ENCODE measurements at regions not wholly inside any gene's neighbourhood (a gene's known extent, or its start where the extent isn't known, plus 50 kb on each side); places are given as distances from the start of the nearest gene placed in this dataset.
A peak's percentile ranks its signal among the peaks of the same experiment; 100 is the strongest.
"Not testable (repeated sequence)": the region's sequence is repeated elsewhere in the genome, so short reads cannot be mapped to it uniquely, and the experiment has no call there.

DNA sequence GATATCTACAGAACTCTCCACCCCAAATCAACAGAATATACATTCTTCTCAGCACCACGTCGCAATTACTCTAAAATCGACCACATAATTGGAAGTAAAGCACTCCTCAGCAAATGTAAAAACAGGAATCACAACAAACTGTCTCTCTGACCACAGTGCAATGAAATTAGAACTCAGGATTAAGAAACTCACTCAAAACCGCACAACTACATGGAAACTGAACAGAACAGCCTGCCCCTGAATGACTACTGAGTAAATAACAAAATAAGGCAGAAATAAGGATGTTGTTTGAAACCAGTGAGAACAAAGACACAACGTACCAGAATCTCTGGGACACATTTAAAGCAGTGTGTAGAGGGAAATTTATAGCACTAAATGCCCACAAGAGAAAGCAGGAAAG, 156.3 kb upstream of the SPRY1 start:
- in situ Hi-C loops (cut with MboI; ENCODE audit: low pct_unique_long_range_greater_than_20kb, low sequenced_read_pairs): not testable (repeated sequence)

DNA sequence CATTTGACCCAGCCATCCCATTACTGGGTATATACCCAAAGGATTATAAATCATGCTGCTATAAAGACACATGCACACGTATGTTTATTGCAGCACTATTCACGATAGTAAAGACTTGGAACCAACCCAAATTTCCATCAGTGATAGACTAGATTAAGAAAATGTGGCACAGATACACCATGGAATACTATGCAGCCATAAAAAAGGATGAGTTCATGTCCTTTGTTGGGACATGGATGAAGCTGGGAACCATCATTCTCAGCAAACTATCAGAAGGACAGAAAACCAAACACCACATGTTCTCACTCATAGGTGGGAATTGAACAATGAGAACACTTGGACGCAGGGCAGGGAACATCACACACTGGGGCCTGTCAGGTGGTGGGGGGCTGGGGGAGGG, 153.4 kb upstream of the SPRY1 start:
- in situ Hi-C loops (cut with MboI; ENCODE audit: low pct_unique_long_range_greater_than_20kb, low sequenced_read_pairs): not testable (repeated sequence)

More for the DNA sequence above, 156.3 kb upstream of the SPRY1 start:
- not testable (repeated sequence) for DNase-seq

DNA sequence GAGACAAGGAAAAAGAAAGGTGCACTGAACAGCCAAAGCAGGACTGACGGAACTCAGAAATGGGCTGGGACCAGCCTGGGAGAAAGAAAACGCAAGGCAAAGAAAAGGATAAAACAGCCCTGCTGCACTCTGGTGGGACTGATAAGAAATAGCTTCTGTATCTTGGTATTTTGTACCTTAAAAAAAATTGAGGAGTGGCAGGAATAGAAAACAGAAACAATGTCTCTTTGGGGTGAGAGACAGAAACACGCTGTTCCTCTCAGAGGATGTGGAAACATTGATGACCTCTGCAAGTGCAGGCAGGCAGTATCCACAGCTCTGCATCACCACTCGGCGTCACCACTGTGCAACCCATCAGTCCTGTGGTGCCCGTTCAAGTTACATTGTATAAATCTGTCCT, 152.5 kb upstream of the SPRY1 start:
- in situ Hi-C loops (cut with MboI; ENCODE audit: low pct_unique_long_range_greater_than_20kb, low sequenced_read_pairs): no loop called here
- DNase-seq: no peak

More for the DNA sequence above, 153.4 kb upstream of the SPRY1 start:
- DNase-seq: not testable (repeated sequence)

DNA sequence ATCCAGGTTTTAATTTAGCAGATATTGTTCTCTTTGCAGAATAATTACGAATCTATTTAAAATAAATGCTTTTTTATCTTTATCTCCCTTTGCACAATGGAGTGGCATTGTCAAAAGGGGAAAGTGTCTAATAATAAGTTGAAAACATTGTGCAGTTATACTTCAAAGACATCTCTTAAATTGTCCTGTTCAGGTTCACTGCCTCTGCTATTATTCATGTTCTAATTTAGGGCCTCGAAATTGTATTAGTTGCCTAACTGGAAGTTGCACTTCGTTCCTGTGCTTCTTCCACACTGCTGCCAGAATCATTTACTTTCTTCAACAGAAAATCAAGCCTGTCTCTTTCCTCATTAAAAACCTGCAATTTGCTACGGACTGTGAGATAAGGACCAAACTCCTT, 150.5 kb upstream of the SPRY1 start:
- DNase-seq: no peak
- in situ Hi-C loops (cut with MboI; ENCODE audit: low pct_unique_long_range_greater_than_20kb, low sequenced_read_pairs): no loop called here

DNA sequence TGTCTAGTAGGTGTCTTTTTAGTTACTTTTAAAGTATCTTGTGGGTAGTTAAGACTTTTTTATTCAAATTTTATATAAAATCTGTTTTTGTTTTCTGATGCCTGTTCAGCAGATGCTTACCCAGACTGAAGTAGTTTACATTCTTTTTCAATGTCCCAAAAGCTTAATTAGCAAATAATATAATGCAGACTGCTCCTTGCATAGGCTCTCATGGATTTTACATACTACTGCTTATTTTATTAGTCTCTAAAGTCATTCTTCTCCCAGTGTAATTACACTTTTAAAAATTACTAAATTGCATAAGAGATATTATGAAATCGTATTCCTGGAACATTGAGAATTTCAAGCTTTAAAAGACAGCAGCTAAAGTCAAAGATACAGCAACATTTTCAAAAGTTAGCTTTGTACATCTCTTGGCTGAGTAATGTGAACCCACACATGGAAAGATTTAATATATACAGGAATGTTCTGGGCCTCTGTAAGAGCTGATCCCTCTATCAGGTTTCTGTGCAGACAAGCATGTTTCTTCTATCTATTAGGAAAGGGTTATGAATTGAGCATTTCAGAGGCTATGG, 148.4 kb upstream of the SPRY1 start:
- DNase-seq: no peak
- in situ Hi-C loops (cut with MboI; ENCODE audit: low pct_unique_long_range_greater_than_20kb, low sequenced_read_pairs): no loop called here

DNA sequence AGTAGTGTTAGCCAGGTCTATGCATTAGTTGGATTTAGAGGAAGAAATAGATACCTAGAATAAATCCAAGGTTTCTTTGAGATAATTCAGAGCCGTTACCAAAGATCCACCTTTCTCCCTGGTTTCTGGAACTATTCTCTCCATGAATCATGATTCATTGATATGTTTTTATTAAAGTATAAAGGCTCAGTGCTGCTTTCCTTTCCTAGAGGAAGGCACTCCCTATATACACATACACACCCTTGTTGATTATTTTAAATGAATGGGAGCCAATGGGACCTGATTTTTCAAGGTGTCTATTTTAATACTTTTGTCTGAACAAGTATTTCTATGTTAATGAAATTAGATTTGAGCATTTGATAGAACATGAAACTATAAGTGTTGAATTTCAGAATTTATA, 146.8 kb upstream of the SPRY1 start:
- DNase-seq: no peak
- in situ Hi-C loops (cut with MboI; ENCODE audit: low pct_unique_long_range_greater_than_20kb, low sequenced_read_pairs): no loop called here

DNA sequence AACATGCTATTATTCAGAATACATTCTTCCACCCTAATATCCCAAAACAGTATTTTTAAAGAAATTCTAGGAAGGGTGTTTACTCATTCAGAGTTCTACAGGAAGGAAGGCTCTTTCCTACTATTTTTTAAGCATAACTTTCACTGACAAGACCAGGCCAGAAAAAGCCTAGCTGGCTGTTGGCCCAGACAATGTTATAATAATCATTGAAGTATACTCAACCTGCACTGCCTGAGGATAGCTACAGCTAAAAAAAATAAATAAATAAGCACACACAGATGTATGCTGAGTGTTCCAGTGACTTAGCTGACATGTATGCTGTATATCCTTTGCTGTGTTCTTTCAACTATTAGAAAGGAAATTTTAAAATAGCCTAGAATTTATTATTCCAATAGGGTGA, 145.8 kb upstream of the SPRY1 start:
- DNase-seq: no peak
- in situ Hi-C loops (cut with MboI; ENCODE audit: low pct_unique_long_range_greater_than_20kb, low sequenced_read_pairs): no loop called here

DNA sequence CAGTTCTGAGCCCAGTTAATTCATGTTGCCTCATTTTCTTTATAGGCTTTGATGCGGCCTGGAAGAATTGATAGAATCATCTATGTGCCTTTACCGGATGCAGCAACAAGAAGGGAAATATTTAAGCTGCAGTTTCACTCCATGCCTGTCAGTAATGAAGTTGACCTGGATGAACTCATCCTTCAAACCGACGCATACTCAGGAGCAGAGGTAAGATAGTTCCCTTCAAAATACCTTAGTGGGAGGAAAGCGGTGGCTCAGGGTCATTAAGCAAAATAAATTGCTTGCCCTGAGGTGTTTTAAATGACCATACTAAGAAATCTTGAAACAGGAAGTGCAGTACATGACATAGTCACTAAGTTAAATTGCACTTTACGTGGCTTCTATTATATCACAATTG, 140.6 kb upstream of the SPRY1 start:
- in situ Hi-C loops (cut with MboI; ENCODE audit: low pct_unique_long_range_greater_than_20kb, low sequenced_read_pairs): no loop called here

DNA sequence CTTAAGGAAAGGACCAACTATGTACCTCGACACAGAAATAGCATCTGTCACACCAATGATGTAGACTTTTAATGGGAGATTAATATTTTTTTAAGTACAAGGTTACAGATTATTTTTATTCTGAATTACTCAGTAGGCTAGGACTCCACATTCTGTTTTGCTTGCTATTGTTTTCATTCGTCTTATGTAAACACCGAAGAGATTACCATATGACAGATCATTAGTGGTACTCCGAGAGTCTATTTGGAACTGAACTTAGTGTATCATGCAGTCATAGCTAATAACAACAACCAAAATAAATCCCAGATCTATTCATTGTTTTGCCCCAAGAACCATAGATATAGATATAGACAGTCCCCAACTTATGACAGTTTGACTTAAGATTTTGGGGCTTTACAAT, 139.7 kb upstream of the SPRY1 start:
- DNase-seq: no peak

More for the DNA sequence above, 140.6 kb upstream of the SPRY1 start:
- DNase-seq: no peak

DNA sequence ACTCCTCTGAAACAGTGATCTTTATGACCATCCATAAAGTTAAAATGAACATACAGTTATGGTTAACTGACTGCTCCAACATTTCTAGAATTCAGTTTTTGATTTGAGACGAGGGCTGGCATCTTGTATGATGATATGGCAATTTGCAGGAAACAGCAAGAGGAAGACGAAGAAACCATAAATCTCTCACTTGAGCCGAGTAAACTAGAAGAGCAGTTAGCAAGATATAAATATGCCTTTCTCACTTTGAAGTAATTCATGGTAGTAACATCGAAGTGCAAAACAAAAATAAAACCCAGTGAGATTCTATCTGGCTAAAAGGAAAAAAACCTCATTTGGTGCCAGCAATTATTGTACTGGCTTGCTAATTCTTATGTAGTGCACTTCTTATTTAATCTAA, 139.0 kb upstream of the SPRY1 start:
- in situ Hi-C loops (cut with MboI; ENCODE audit: low pct_unique_long_range_greater_than_20kb, low sequenced_read_pairs): no loop called here

More for the DNA sequence above, 139.7 kb upstream of the SPRY1 start:
- in situ Hi-C loops (cut with MboI; ENCODE audit: low pct_unique_long_range_greater_than_20kb, low sequenced_read_pairs): no loop called here

DNA sequence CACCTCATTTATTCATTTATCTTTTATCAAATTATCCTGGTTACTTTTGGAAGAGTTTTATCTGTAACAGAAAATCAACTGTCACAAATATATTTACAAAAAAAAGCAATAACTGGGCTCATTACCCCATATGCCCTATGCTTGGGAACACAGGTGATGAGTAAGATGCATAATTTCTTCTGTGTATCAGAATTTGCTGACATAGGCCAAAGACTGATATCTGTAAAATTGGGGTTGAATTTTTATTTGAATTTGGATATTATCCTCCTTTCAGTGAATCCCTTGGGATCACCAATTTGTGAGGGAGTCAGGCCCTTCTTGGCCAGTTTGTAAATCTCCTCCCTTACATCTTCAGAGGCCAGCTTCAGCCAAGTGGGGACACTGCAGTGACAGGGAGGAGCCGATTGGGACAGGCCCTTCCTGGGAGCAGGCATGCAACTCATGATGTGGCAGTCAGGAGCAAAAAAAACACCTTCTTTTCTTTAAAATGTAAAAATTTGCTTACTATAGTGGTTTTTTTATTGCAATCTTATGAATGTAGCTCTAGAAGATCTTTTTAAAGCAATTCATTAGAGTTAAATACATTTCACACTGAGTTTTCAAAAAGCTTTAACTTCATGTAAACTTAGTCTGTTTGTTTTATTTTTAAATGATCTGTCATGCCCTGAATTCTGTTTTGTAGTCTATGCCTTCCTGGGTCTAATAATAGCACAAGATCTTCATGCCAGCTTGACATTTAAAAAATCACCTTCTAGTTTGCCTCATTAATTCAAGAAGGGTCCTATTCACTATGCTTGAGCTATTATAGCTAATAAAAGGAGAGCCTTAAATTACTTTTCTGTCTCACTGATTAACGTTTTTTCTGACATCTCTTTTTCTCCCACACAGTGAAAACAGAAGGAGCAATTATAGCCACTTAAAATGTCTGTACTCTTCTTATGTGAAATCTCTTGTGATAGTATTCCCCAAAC, 136.6 kb upstream of the SPRY1 start:
- in situ Hi-C loops (cut with MboI; ENCODE audit: low pct_unique_long_range_greater_than_20kb, low sequenced_read_pairs): no loop called here
- DNase-seq: no peak

More for the DNA sequence above, 139.0 kb upstream of the SPRY1 start:
- DNase-seq: no peak

DNA sequence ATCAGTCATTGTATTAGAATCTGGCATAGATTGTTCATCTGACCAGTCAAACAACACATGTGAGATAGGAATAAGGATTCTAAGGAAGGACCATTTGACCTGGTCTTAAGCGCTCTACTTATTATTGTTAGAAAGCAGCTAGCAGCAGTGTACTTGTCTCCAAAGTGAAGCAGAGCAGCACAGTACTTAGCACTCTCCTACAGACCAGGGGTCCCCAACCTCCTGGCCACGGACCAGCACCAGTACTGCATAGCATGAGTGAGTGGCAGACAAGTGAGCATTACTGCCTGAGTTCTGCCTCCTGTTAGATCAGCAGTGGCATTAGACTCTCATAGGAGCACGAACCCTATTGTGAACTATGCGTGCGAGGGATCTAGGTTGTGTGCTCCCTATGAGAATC, 135.9 kb upstream of the SPRY1 start:
- DNase-seq: no peak
- in situ Hi-C loops (cut with MboI; ENCODE audit: low pct_unique_long_range_greater_than_20kb, low sequenced_read_pairs): no loop called here

DNA sequence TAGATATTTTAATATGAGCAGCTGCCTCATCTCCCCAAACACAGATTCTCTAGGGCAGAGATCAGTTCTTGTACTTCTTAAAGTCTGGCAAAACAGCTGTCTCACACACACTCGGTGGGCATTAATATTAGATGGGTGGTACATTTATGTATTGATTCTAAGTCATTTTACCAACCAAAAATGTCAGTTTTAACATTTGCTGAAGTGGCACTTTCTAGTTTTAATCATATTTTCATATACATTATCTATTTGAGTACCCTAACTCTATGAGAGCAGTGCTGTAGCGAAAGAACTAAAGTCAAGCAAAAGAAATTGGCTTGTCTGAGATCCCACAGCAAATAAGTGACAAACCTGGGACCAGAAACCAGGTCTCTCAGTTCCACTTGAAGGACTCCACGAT, 134.5 kb upstream of the SPRY1 start:
- in situ Hi-C loops (cut with MboI; ENCODE audit: low pct_unique_long_range_greater_than_20kb, low sequenced_read_pairs): no loop called here
- no peak for DNase-seq

DNA sequence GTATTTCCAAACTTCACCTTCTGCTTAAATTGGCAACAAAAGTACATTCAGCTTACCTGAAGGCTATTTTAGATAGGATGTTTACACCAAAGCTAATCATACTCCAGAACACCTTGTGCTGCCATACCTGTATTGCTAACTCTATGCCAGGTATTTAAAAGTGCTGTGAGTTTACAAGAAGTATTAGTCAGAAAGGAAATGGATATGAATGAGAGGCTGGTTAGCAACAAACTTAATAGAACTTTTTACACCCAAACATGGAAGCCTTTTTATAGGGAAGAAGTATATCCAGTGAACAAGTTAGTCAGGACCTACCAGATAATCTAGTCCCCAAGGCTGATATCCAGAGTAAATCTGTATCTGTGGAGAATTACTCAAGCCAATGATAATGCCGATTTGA, 131.2 kb upstream of the SPRY1 start:
- DNase-seq: no peak
- in situ Hi-C loops (cut with MboI; ENCODE audit: low pct_unique_long_range_greater_than_20kb, low sequenced_read_pairs): no loop called here

DNA sequence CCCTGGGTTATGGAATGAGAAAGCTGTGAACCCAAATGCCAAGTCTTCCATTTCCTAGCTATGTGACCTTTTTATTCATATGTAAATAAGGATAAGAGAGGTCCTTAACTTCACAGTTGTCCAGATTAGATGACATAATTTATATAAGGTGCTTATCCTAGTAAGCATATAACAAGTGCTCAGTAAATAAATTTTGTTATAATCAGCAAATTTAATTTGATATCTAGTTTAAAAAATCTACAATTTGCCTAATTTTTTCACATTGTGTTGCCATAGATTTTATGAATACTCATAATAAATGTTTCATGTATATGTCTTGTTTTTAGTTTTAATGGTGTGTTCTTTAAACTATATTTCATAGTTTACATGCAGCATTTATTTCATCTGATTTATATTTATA, 130.4 kb upstream of the SPRY1 start:
- no peak for DNase-seq
- in situ Hi-C loops (cut with MboI; ENCODE audit: low pct_unique_long_range_greater_than_20kb, low sequenced_read_pairs): no loop called here

DNA sequence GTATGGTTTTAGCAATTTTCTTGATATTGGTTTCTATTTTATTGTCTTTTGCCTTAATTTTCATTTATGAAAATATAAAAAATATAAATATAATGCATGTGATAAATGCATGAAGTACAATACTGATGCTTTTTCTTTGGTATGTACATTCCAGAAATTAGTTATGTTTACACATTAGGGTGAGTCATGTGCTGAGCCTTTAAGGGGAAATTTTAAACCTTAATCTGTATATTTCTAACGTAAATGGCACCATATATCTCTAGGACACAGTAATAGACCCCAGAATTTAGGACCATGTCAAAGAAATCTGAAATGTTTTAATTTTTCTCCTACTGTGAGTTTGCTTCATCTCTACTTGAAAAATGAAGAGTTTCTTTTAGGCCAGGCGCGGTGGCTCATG, 117.8 kb upstream of the SPRY1 start:
- no peak for DNase-seq
- in situ Hi-C loops (cut with MboI; ENCODE audit: low pct_unique_long_range_greater_than_20kb, low sequenced_read_pairs): no loop called here

DNA sequence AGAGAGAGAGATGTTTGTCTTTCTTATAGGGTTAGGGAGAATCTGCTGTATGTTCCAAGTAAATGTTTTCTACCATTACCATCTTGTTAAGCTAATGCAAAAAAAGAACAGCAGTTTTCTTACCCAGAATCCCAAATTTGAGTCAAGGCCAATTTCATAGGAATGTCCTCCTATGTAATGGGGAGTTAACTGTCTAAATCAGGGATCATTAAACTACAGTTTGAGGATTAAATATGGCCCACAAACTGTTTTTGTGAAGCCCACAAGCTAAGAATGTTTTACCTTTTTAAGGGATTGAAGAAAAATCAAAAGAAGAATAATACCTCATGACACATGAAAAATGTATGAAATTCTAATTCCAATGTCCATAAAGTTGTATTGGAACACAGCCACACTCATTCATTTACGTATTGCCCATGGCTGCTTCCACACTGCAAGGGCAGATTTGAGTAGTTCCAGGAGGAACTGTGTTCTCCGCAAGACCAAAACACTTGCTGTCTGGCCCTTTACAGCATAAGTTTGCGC, 113.2 kb upstream of the SPRY1 start:
- in situ Hi-C loops (cut with MboI; ENCODE audit: low pct_unique_long_range_greater_than_20kb, low sequenced_read_pairs): no loop called here
- DNase-seq: no peak

DNA sequence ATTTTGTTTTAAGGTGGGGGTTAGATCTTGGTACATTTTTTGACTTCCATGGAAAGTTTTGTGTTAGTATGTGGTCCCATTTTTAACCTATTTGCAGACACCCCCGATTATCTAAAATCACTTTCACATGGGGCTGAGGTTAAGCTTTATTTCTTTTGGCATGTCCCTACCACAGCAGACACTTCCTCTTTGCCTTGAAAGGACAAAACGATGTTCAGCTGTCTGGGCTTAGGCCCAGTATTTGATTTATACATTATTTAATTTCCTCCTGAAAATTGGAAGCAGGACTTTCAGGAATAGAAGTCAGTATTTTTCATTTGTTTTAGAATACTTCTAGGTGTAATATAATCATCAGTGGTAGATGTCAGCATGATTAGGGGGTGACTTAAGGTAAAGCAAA, 112.4 kb upstream of the SPRY1 start:
- DNase-seq: peak; percentile 22
- in situ Hi-C loops (cut with MboI; ENCODE audit: low pct_unique_long_range_greater_than_20kb, low sequenced_read_pairs): no loop called here

DNA sequence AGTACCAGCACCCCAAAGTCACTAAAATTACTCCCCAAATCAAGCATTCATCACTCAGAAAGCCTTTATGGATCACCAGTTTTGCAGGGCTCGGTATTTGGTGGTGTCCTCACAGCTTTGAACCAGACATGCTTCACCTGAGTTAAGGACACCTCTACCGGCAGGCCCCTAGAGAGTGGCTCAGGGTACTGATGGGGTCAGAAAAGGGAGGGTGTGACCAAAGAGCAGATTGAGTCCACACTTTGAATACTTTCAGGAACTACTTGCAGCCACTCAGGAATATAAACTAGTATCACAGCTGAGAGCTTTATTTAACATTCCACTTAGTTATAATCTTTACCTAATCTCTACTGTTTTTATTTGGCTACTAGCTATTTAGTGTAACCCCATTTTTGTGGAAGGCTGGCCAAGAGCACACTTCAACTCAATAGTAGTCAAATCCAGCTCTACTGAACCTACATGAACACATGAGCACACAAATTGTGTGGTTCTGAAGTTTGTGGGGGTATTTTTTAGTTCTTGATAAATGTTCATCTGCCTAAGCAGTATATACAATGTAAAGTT, 109.6 kb upstream of the SPRY1 start:
- in situ Hi-C loops (cut with MboI; ENCODE audit: low pct_unique_long_range_greater_than_20kb, low sequenced_read_pairs): no loop called here
- no peak for DNase-seq
